ENCODE measurements at regions not wholly inside any gene's neighbourhood (a gene's known extent, or its start where the extent isn't known, plus 50 kb on each side); places are given as distances from the start of the nearest gene placed in this dataset.
"Not testable (repeated sequence)": the region's sequence is repeated elsewhere in the genome, so short reads cannot be mapped to it uniquely, and the experiment has no call there.

DNA sequence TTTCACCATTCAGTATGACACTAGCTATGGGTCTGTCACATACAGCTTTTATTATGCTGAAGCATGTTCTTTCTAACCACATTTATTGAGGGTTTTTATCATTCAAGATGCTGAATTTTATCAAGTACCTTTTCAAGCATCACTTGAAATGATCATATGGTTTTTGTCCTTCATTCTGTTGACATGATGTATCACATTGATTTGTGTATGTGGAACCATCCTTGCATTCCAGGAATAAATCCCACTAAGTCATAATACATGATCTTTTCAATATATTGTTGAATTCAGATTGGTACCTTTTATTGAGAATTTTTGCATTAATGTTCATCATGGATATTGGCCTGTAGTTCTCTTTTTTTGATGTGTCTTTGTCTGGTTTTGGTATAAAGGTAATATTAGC lies 317.4 kb downstream of the NNT start:
- DNase-seq: no peak

DNA sequence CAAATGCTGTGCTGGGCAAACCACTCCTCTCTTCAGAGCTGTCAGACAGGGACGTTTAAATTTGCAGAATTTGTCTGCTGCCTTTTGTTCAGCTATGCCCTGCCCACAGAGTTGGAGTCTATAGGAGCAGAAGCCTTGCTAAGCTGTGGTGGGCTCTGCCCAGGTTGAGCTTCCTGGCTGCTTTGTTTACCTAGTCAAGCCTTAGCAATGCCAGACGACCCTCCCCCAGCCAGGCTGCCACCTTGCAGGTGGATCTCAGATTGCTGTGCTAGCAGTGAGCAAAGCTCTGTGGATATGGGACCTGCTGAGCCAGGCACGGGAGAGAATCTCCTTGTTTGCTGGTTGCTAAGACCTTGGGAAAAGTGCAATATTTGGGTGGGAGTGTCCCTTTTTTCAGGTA lies 314.9 kb downstream of the NNT start:
- DNase-seq: no peak

DNA sequence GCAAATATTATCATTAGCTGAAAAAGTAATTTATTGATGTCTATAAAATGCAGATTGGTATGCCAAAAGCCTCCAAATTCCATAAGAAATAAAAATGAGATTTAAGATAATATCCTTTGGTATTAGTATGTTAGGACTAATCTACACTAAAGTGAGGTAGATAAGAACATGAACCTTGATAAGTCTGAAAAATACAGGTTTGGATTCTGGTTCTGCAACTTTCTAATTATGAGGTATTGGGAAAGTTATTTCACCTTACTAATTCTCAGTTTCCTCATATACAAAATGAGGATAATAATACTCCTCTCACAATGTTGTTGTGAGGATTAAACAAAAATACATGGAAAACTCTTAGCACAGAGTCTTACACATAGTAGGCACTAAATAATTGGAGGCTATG lies 300.1 kb downstream of the NNT start:
- DNase-seq: no peak

DNA sequence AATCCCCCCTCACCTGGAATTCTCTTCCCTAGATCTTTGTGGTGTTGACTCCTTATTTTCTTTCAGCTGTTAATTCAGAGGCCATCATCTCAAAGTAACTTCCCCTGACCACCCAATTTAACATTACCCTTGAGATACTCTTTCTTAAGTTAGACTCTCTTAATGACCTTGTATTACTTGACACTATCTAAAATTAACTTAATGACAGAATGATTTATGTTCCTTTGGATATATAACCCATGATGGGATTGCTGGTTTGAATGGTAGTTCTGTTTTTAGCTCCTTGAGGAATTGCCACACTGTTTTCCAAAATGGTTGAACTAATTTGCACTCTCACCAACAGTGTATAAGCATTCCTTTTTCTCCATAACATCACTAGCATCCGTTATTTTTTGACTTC lies 298.0 kb downstream of the NNT start:
- DNase-seq: no peak

DNA sequence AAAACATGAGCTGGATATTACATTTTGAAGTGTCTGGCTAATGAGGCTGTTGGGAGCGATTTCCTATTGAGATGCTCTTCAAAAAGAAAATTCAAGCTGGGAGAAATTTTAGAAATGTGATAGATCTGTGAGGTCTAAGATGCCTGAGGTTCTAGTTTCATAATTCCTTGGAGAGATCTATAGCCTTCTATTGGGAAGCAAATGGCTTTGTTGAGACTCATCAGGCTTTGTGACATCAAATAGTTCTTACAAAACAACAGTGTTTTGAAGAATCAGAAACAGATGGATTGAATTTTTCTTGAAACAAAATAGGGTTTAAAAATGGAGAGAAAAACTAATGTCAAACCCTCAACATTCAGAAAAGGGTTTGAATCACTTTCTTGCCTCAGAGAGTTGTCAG lies 292.9 kb downstream of the NNT start:
- DNase-seq: no peak

DNA sequence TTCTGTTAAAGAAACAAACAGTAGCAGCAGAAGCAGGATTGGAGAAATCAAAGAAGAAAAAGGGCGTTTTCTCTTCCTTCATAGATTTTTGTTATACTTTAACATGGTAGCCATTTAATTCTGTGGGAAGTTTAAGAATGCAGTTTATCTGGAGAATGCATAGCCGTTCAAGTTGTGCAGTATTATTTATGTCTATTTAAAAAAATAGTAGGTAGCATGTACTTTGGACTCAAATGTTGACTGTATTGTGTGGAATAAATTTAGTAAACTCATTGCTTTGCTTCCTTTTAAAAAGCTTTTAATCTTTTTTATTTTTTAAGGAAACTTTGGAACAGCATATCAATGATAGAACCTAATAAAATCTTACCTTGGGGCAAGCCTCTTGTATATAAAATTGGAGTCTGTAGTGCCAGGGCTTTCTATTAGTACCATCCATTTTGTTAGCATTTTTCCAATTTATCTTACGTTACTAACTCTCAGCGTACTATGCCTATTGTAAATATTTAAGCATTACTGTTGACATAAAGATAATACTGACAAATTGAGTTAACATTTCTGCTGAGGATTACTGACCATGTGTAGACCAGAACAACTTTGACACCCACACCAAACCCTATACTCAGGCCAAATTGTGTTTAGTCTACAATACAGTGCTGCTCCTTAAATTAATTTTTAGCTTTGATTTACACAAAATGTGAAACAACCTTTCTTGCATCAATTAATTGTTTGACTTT lies 291.1 kb downstream of the NNT start:
- no peak for DNase-seq

DNA sequence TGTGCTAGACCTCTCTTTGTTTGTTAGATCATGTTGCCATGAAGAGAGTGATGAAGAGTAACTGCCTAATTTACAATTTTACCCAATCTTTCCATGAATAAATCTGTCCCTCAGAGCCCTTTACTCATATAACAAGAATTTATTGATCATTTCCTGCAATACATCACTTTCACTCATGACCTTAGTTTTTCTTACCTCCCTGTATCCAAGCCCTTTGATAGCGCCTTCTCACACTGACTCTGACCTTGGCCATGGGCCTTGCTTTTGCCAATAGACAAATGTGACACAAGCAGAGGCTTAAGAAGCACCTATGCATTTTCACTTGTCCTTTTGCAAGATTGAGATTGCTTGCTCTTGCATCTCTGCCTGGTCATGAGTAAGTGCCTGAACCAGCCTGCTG lies 288.1 kb downstream of the NNT start:
- no peak for DNase-seq

DNA sequence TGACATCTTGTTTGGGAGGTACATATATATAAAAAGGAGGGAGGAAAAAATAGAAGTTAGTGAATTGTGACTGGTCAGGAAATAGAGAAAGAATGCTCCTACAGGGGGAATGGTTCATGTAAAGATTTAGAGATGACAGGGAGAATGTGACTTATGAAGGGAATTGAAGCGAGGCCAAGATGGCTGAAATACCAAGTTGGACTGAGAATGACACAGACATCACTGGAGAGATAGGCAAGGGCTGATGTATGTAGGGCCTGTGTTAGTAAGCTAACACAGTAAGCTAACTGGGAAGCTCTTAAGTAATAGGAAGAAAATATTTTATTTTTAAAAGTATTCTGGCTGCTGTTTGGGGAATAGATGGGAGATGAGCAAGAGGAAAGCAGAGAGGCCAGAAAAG lies 286.3 kb downstream of the NNT start:
- DNase-seq: no peak

DNA sequence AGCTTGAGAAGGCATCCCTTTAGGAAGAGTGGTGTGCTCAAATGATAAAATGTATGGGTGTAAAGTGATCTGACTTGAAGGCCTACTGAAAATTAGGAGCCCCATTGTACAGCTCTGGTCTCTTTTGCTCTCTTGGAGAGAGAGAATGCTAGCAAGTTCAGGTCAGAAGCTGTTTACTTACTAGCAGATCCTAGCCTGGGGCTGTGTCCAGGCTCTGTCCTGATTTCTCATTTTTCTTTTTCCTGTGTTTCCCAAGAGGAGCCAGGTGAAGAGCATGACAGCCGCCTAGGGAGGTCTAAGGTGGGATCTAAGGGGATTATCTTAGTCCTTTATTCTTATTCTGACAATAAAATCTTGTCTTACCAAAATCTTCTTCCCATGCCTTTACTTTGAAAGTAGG lies 272.8 kb downstream of the NNT start:
- no peak for DNase-seq

DNA sequence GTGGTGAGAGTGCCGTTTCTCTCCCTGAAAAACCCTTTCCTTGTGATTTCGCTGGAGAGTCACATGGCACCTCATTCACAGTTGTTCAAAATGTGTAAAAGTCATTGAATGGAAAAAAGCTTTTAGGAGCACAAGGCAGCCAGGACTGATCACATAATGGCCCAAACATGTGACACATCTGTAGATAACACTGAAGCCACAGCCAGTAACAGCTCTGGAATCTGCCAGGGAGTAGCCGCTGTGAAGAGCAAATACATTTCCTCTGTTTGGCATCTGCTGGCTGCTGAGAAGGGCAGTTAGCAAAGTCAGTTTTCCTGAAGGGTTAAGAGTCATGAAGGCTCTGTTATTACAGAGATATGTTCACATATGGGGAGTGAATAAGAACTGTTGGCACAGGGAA lies 271.8 kb downstream of the NNT start:
- no peak for DNase-seq

DNA sequence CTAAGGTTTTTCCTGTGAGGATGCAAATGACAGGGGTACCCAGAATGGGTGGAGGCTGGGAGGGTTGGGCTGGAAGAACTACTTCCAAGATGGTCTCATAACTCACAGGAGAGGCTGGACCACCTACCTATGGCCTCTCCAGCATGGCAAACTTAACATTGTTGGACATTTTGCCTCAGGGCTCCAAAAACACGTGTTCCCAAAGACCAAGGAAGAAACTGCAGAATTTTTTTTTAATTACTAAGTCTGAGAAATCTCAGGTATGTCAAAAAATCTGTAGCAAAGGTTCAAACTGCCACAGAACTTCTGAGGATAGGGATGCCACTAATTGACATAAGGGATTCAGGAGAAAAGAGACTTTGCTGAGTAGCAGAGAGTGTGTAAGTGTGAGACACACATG lies 270.8 kb downstream of the NNT start:
- DNase-seq: no peak

DNA sequence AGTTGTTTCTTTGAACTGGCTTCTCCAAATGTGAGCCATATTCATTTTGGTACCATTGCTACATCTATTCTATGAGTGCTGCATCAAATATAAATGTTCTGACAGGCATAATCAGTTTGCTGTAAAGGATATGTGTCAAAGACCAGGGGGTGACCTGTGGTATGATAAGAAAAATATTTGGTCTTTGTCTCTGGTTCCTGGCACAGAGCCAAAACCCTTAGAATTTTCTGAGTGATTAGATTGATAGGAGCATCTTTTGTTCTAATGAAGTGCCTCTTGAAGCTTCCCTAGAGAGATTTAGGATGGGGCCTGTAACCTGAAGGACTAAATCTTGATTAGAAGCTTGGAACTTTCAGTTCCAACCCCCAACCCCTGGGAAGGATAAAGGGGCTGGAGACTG lies 256.3 kb downstream of the NNT start:
- DNase-seq: no peak

DNA sequence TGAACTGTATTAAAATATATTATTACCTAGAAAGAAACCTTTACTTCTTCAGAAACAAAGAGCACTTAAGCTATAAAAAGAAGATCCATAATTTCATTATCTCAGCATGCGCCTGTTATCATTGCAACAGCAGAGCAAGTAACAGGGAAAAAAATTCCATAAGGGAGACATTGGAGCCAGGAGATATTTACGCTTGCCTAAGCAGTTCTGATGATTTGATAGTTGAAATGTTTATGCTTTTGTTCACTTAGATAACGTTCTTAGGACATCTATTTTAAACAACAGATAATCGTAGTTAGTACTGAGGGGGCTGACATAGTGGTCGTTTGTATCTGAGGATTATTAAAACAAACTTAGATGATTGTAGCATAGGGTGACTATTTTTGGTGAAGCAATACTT lies 252.5 kb downstream of the NNT start:
- no peak for DNase-seq

DNA sequence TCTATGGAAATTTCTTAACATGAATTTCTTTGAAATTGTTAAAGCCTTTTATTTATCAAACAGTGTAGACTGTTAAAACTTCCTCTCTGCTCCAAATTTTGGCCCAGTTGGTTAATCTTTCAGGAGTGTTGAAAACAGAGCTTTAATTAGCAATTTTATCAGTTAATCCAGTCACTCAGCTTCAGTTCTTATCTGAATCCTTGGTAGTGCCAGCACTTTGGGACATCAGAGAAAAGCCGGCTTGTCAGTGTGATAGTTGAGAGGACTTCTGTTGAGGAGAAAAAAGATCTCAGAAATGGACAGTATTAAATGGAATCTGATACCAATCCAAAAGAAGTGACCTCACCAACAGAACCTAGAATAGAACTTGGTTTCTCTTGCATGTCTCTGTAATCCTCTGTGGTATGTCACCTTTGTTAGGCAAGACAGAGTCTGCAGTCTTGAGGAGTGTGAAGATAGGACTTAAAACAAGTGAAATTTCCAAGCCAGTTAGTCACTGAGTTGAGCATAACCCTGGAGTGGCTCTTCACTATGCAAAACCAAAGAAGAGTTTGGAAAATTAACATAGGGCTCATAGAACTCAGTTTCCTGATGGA lies 251.8 kb downstream of the NNT start:
- DNase-seq: no peak

DNA sequence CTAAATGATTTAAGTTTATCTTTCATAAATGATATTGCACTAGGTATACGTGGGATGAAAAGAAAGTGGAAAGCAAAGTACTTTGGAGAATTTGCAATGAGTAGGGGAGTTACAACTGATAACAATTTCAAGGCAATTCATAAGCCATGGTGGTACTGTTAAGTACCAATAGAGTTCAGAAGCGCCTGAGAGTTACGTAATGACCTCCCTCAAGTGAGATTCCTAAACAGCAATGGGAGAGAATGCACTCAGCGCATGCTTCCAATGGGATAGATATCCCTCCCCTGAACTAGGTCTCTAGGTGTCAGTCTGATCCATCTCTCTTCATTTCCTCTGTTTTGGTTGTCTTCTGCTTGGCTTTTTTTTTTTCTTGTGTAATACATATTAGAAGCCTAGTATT lies 249.3 kb downstream of the NNT start:
- no peak for DNase-seq

DNA sequence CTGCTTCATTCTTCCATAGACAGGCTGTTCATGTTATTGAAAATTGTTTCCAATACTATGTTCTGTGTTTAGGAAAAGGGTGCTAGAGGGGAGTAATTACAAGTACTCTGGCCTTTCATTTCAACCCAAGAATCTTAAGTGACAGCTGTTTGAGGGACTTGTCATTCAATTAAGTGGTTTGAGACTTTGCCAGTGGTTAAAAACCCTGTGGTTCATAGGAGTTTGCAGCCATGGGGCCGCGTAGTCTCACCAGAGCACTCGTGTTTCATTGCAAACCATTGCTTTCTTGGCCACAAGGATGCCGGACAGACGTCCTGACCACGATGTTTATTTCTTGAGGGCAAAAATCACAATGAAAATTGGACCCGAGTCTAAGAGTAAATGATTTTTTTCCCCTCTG lies 248.8 kb downstream of the NNT start:
- DNase-seq: no peak

DNA sequence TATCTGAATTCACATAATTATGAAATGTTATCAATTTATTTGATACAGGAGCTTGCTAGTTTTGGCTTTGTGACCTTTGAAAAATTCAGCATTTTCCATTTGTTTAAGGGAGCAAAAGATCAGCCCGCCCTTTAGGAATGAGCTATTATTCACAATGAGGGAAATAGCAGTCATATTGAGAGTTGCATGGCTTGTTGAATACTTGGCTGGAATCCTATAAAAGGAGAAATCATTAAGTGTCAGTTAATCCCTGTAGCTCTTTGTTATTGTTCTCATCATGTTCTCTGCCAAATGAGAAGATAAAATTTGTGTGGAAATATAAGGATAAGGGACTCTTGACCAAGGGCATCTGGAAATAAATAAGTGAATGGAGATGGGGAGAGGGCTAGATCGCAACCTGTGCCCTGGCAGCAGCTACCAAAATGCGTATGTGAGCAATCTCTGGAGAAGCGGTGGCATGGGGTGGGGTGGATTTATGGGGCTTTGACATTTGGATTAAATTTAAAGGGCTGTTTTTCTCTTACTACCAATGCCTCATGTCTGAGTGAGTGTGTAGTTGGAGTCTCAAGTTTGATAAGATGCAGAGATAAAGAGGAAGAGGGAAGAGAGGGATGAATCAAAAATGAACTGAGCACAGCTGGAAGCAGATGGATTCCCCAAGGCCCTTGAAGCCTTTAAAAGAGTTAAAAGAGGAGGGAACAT lies 237.6 kb downstream of the NNT start:
- no peak for DNase-seq

DNA sequence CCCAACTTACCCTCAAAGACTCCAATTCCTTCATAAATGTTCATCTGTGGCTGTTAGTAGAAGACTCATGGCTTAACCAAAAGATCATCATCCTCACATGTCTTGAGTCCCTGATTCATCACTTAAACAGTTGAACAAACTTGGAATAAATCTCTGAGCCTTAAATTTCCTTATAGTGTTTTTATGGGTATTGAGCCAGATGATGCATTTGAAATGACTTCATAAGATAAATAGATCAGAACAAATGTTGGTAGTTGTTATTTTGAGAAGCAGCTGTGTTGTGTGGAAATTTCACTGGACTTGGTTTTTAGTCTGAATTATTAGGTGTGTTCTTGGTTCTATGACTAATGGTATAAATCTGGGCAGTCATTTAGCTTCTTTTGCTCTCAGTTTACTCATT lies 236.2 kb downstream of the NNT start:
- DNase-seq: no peak

DNA sequence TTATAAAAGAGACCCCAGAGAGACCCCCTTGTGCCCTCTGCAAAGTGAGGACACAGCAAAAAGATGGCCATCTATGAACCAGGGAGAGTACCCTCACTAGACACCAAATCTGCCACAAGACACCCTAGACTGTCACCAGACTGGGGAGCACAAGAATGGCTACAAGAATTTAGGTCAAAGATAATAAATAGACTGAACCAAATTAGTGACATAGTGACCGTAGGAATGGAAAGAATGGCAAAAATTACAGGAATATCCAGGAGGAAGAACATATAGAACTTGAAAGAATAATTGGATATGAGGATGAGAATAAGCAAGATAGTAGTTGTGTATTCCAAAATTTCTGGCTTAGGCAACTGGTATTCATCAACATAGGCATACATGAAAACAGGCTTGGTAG lies 235.0 kb downstream of the NNT start:
- DNase-seq: no peak

DNA sequence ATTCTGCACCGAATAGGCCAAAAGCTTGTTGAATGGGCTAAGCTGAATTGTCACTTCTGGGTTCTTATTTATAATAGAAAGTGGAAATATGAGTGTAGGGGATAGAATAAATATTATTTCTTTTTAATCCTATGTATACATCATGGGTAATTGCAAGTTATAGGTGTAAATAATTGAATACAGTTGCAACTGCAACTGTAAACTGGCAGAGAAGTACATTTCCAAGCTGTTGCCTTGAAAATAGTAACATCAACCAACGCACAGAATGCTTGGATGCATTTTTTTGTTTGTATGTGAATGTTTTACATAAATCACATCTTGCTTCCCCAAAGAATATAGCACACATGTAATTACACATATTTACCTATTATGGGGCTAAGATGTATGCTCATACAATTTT lies 234.1 kb downstream of the NNT start:
- no peak for DNase-seq

DNA sequence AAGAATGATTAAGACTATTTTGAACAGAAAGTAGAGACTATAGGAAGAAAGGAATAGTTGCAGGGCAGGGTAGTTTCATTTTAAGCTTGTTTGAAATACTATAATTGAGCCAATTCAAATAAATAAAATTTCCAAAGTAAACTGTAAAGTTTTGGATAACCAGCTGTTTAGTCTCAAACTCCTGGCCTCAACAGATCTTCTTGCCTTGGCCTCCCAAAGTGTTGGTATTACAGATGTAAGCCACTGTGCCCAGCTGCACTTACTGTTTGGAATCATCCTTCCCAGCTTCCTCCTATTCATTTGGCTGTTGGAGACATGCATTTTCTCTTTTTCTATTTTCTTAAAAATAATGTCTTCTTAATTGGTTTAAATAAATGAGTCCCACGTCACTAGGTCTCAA lies 231.0 kb downstream of the NNT start:
- no peak for DNase-seq

DNA sequence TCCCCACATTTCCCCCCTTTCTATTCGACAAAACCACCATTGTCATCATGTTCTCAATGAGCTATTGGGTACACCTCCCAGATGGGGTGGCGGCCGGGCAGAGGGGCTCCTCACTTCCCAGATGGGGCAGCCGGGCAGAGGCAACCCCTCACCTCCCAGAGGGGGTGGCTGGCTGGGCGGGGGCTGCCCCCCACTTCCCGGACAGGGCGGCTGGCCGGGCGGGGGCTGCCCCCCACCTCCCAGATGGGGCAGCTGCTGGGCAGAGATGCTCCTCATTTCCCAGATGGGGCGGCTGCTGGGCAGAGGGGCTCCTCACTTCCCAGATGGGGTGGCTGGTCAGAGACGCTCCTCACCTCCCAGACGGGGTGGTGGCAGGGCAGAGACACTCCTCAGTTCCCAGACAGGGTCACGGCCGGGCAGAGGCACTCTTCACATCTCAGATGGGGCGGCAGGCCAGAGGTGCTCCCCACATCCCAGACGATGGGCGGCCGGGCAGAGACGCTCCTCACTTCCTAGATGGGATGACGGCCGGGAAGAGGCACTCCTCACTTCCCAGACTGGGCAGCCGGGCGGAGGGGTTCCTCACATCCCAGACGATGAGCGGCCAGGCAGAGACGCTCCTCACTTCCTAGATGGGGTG lies 221.5 kb downstream of the NNT start:
- DNase-seq: not testable (repeated sequence)

DNA sequence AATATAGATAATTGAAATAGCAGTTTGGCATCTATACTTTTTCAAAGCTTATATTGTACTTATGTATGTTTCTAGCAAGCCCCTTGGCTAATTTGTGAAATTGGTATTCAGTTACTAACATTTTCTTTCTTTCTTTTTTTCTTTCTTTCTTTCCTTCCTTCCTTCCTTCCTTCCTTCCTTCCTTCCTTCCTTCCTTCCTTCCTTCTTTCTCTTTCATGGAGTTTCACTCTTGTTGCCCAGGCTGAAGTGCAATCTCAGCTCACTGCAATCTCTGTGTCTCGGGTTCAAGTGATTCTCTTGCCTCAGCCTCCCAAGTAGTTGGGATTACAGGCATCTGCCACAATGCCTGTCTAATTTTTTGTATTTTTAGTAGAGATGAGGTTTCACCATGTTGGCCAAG lies 215.4 kb downstream of the NNT start:
- not testable (repeated sequence) for DNase-seq

DNA sequence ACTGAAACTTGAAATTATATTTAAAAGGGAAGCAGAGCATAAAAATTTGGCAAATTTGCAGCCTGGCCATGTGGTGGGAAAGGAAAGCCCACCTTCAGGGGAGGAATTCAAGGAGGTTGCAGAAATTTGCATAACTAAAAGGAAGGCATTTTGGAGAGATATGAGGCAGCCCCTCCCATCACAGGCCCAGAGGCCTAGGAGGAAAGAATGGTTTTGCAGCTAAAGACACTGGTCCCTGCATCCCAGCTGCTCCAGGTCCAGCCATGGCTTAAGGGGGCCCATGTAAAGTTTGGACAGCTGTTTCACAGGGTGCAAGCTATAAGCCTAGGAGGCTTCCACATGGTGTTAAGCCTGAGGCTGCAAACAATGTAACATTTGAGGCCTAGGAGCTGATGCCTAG lies 212.5 kb downstream of the NNT start:
- no peak for DNase-seq
